ENCODE measurements at regions not wholly inside any gene's neighbourhood (a gene's known extent, or its start where the extent isn't known, plus 50 kb on each side); places are given as distances from the start of the nearest gene placed in this dataset.

DNA sequence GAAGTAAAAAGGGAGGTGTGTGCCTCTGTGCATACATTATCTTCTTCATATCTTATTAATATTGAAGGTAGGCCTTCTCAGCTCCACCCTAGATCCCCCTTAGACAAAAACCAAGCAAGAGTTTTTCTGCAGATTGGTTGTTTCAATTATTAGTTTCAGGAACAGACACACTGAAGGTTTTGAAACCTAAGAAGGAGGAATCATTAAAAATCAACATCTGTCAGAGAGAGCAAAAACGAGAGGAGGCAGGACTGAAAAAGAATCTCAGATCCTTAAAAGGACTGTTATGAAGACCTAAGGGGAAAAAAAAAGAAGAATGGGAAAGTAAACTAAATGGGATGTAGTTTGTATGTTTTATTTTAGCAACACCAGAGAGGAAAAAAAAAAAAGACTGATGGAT lies 560.8 kb upstream of the JAG1 start (continued):
- TF ChIP-seq SUZ12 (IDR thresholded peaks at IDR 0.05; ENCODE audit: unreplicated experiment) = no peak
- TF ChIP-seq SREBF1 (IDR thresholded peaks at IDR 0.05; ENCODE audit: low read length) = no peak
- TF ChIP-seq CBX5 (IDR thresholded peaks at IDR 0.05; ENCODE audit: low read depth) = no peak
- TF ChIP-seq SP1 (IDR thresholded peaks at IDR 0.05; ENCODE audit: low read depth, low read length) = no peak
- TF ChIP-seq RAD21 (IDR thresholded peaks at IDR 0.05; ENCODE audit: insufficient read depth, low read depth, low read length) = no peak
- TF ChIP-seq, protein P1, sequence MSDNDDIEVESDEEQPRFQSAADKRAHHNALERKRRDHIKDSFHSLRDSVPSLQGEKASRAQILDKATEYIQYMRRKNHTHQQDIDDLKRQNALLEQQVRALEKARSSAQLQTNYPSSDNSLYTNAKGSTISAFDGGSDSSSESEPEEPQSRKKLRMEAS (IDR thresholded peaks at IDR 0.05; ENCODE audit: low read depth, low read length) = no peak
- TF ChIP-seq TCF3 (IDR thresholded peaks at IDR 0.05; ENCODE audit: borderline replicate concordance, insufficient read depth, low read depth, low read length) = no peak
- no peak for TF ChIP-seq MEF2B (IDR thresholded peaks at IDR 0.05; ENCODE audit: partially characterized antibody, poor library complexity, severe bottlenecking)
- TF ChIP-seq, protein P2, sequence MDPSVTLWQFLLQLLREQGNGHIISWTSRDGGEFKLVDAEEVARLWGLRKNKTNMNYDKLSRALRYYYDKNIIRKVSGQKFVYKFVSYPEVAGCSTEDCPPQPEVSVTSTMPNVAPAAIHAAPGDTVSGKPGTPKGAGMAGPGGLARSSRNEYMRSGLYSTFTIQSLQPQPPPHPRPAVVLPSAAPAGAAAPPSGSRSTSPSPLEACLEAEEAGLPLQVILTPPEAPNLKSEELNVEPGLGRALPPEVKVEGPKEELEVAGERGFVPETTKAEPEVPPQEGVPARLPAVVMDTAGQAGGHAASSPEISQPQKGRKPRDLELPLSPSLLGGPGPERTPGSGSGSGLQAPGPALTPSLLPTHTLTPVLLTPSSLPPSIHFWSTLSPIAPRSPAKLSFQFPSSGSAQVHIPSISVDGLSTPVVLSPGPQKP (IDR thresholded peaks at IDR 0.05; ENCODE audit: low read depth, low read length) = no peak
- TF ChIP-seq EED (IDR thresholded peaks at IDR 0.05; ENCODE audit: low read depth) = no peak
- TF ChIP-seq SPI1 (IDR thresholded peaks at IDR 0.05; ENCODE audit: borderline replicate concordance, insufficient read depth, low read depth, low read length) = peak; percentile 29; the same call in 1 of the 2 replicates
- 0 out of 2 replicates have a peak, but pooled peaks have one; percentile 16 for TF ChIP-seq ZNF24 (IDR thresholded peaks at IDR 0.05)
- TF ChIP-seq, protein P3, sequence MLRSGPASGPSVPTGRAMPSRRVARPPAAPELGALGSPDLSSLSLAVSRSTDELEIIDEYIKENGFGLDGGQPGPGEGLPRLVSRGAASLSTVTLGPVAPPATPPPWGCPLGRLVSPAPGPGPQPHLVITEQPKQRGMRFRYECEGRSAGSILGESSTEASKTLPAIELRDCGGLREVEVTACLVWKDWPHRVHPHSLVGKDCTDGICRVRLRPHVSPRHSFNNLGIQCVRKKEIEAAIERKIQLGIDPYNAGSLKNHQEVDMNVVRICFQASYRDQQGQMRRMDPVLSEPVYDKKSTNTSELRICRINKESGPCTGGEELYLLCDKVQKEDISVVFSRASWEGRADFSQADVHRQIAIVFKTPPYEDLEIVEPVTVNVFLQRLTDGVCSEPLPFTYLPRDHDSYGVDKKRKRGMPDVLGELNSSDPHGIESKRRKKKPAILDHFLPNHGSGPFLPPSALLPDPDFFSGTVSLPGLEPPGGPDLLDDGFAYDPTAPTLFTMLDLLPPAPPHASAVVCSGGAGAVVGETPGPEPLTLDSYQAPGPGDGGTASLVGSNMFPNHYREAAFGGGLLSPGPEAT (IDR thresholded peaks at IDR 0.05; ENCODE audit: low read depth) = no peak
- TF ChIP-seq NFXL1 (IDR thresholded peaks at IDR 0.05; ENCODE audit: borderline replicate concordance) = no peak

Data from GM12878 (cell line).